NCI-H1105 treated with DMSO at 0.1 percent for 48 hours (cell line): ENCODE measurements at regions not wholly inside any gene's neighbourhood (a gene's known extent, or its start where the extent isn't known, plus 50 kb on each side); places are given as distances from the start of the nearest gene placed in this dataset.
"Not testable (repeated sequence)": the region's sequence is repeated elsewhere in the genome, so short reads cannot be mapped to it uniquely, and the experiment has no call there.

Experiments used
- DNase-seq: peaks from one replicate; lab custom pipeline; 2025; lab: John Stamatoyannopoulos, UW

- no peak for DNase-seq
Observed at GRCh38 chr1:43108080-43108479, 64.0 kb downstream of the EBNA1BP2 start.

DNA sequence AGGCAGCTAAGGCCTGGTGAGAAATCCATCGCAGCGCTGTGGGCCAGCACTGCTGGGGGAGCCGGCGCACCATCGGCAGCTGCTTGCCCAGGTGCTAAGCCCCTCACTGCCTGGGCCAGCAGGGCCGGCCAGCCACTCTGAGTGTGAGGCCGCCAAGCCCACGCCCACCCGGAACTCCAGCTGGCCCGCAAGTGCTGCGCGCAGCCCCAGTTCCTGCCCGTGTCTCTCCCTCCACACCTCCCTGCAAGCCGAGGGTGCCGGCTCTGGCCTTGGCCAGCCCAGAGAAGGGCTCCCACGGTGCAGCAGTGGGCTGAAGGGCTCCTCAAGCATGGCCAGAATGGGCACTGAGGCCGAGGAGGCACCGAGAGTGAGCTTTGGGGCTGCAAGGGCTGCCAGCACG lies 64.4 kb downstream of the EBNA1BP2 start:
- no peak for DNase-seq

GRCh38 chr1:43104027-43104763 lies 67.9 kb downstream of the EBNA1BP2 start:
- no peak for DNase-seq

DNA sequence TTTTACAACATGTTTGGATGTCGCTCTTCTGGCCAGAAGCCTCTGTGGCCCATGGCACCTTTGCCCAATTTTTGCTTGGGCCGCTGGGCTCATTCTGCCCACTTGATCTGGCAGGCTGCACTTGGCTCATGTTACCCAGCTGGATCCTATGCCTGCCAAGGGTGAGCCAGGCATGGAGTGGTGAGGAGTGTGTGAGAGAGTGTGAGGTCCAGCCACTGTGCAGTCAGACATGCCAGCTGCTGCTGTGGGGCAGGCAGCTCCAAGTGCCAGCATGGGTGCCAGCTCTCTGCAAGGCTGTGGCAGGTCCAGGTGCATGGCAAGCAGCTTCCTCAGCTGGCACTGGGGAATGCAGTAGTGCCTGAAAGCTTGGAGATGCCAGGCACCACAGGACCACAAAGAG lies 71.0 kb downstream of the EBNA1BP2 start:
- no peak for DNase-seq

DNA sequence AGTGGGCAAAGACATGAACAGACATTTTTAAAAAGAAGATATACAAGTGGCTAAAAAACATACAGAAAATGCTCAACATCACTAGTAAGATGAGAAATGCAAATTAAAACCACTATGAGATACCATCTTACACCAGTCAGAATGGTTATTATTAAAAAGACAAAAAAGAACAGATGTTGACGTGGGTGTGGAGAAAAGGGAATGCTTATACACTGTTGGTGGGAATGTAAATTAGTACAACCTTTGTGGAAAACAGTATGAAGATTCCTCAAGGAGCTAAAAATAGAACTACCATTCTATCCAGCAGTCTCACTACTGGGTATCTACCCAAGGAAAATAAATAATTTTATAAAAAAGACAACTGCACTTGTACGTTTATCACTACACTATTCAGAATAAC lies 73.9 kb downstream of the EBNA1BP2 start:
- no peak for DNase-seq

DNA sequence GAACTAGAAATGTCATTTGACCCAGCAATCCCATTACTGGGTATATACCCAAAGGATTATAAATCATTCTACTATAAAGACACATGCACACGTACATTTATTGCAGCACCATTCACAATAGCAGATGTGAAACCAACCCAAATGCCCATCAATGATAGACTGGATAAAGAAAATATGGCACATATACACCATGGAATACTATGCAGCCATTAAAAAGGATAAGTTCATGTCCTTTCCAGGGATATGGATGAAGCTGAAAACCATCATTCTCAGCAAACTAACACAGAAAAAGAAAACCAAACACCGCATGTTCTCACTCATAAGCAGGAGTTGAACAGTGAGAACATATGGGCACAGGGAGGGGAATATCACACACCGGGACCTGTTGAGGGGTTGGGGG lies 75.6 kb downstream of the EBNA1BP2 start:
- not testable (repeated sequence) for DNase-seq

- DNase-seq: not testable (repeated sequence)
Observed at GRCh38 chr1:43090812-43091211, 81.3 kb downstream of the EBNA1BP2 start.

GRCh38 chr1:43090157-43090556 lies 81.9 kb downstream of the EBNA1BP2 start:
- DNase-seq: not testable (repeated sequence)

DNA sequence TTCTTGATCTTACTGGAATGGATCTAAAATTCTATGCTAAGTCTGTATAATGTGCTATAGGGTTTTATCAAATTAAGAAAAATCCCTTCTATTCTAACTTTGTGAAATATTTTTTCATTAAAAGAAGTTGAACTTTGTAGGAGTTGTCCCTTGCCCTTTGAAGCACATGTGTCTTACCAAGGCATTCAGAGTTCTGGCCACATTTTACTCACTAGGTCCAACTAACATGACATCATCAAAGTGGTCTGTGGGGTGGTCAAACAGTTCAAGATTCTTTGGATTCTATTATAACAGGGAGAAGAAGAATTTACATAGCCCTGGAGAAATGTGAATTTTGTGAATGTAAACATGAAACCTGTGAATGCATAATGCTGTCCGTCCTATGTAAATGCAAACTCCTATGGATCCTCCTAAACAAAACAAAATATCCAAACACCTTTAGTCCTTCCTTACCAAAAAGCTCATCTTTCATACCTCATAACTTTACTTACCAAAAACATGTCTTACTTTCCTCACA lies 88.7 kb downstream of the EBNA1BP2 start:
- DNase-seq: no peak

GRCh38 chr1:43082740-43083139 lies 89.3 kb downstream of the EBNA1BP2 start:
- DNase-seq: no peak

- DNase-seq: no peak
Observed at GRCh38 chr1:43077273-43077672, 94.8 kb downstream of the EBNA1BP2 start.

DNA sequence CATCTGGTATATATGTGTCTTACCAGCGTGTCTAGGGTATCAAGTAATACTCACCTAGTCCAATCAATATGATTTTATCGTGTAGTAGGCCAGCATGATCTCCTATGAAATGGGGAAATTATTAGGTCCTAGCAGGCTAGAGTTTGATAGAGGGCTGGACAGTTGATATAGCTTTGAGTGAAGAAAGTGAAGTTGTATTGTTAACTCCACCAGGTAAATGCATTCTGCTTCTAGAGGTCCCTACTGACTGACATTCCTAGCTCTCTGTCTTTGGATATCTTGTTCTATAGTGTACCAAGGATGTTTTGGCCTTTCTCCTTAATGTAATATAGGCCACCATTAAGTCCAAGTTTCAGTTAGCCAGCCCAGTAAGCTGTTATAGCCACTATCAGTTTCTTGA lies 97.4 kb downstream of the EBNA1BP2 start:
- no peak for DNase-seq

DNA sequence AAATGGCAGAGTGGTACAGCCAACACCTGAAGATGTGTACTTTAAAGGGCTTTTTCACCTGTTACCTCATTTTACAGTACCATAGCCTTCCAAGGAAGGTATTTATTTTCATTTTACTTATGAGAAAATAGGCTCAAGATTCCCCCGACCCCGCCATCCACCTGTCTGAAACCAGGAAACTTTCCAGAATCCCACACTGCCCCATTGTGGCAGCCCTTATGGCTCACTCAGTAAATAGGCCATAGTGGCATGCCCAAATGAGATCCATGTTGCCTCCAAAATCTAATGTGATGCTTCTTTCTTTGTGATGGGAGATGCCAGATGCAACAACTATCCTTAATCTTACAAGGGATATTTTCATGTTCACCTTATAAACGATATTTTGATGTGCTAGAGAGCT lies 97.8 kb downstream of the EBNA1BP2 start:
- DNase-seq: peak; percentile 21

DNA sequence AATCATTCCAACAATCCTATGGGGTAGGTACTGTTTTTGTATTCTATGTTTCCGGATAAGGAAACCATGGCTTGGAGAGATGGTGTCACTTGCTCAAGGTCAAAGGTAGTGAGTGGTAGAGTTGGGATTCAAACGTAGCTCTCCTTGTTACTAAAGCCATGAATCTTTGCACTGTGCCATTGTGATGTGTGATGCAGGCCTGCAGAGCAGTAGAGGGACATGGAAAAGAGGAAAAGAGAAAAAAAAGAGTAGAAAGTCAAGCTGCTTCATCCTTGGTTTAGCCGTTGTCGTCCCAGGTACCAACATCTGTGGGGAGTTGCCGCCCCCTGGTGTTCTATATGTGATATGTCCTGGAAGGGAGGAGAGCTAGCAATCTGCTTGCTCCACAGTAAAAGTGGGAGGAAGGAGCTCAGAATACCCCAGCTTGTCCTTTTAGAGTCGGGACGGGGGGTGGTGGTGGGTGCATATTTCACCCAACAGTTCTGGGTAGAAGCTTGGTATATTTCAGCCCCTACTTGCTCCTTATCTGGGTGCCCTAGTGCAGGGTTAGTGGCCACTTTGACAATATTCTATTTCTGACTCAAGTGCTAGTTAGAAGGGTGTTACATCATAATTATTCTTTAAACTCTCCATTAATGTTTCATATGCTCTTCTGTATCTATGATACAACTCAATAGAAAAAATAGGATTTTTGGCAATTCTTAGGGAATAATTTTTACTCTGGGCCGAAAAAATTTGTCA lies 98.4 kb downstream of the EBNA1BP2 start:
- peak; percentile 80 for DNase-seq

- DNase-seq: no peak
Observed at GRCh38 chr1:43072314-43072713, 99.8 kb downstream of the EBNA1BP2 start.

DNA sequence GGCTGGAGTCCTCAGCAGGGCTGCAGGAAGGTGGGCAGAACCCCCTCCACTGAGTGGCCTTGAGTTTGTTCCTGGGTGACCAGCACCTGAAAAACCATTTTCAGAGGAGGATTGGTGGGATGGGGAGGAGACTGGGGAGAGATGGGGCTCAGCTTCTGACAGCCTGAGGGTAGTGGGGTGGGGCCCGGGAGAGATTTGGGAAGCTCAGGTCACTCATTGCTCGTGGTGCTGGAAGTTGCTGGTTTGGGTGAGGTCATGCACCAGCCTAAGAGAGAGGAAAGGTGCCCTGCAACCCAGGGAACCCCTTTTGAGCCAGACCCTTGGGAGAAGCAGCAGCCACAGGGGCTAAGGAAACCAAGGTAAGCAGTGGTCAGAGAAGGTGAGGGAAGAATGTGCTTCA lies 100.8 kb downstream of the EBNA1BP2 start:
- DNase-seq: no peak

DNA sequence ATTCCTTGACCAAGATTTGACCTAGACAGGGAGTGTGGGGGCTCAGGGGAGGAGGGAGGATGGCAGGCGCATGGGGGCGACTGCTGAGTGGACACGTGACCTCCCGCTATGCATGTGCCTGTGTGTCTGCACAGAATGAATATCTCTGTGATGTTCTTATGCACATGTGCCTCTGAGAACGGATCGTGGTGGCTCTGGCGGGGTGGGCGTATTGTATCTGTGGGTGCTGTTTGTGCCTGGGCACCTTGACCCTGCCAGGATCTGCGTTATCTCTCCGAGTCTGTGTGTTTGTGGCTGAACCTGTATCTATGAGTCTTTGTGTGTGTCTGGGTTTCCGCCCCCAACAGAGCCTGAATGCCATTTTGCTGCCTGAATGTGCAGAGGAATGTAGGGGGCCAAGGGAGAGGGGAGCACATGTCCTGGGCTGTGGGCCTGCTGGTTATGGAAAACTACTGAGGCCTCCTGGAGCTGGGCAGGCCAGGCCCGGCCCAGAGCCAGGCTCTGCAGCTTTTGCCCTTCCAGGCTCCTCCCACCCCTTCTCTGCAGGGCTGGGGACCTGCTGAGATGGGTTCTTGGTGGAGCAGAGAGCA lies 102.5 kb downstream of the EBNA1BP2 start:
- DNase-seq: no peak

- no peak for DNase-seq
Observed at GRCh38 chr1:43068911-43069310, 103.2 kb downstream of the EBNA1BP2 start.

GRCh38 chr1:43067977-43068751 lies 103.9 kb downstream of the EBNA1BP2 start:
- DNase-seq: peak; percentile 23

- no peak for DNase-seq
Observed at GRCh38 chr1:43067233-43067745, 104.8 kb downstream of the EBNA1BP2 start.

DNA sequence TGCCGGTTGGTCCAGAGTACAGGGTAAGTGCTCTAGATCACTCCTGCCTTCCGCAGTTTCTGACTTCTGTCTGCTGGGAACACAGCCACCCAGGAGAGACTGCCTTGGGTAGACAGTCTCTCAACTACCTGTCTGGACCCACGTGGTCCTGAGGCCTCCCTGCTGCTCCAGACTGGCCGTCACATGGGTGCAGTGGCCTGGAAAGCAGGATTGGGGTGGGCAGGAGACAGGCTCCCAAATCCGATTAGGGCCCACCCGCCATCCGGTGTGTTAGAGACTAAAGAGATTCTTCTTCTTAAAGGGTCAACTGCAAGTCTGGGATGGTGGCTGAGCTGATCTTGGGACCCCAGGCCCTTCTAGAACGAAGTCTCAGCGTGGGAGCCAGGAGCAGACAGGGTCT lies 105.5 kb downstream of the EBNA1BP2 start:
- no peak for DNase-seq
